DND-41 (cell line): ENCODE measurements at regions not wholly inside any gene's neighbourhood (a gene's known extent, or its start where the extent isn't known, plus 50 kb on each side); places are given as distances from the start of the nearest gene placed in this dataset.

Experiments
- EZH2 ChIP-seq: IDR thresholded peaks from 3 replicates; pipeline ENCODE4 v1.6.1; 2012; ENCODE audit warnings: borderline replicate concordance, low read depth, mild to moderate bottlenecking, moderate library complexity, low read length, inconsistent platforms; ENCODE audit not compliant: severe bottlenecking
- TF ChIP-seq, protein P1 (sequence below): IDR thresholded peaks from 2 replicates; pipeline ENCODE4 v1.5.1; 2012; ENCODE audit warnings: borderline replicate concordance, low read length, moderate library complexity, mild to moderate bottlenecking; ENCODE audit not compliant: poor library complexity, severe bottlenecking; ENCODE audit errors: extremely low read depth

DNA sequence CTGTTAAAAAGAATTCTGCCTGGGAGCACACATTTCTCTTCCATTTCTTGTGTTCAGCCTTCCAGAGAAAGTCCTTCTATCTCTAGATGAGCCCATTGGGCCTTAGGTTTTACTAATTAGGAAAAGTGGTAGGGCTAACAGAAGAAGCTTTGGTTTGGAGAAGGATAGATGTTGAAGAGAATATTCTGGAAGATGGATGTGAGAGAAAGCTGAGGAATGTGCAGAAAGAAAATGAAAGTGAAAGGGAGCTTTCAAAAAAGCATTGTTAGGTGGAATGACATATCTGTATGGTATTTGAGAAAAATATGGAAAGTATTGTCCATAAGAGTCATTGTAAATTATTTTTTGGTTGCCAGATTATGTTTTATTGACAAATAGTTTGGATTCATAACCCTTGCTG, 474.8 kb upstream of the SLIT2 start:
- TF ChIP-seq, protein P1, sequence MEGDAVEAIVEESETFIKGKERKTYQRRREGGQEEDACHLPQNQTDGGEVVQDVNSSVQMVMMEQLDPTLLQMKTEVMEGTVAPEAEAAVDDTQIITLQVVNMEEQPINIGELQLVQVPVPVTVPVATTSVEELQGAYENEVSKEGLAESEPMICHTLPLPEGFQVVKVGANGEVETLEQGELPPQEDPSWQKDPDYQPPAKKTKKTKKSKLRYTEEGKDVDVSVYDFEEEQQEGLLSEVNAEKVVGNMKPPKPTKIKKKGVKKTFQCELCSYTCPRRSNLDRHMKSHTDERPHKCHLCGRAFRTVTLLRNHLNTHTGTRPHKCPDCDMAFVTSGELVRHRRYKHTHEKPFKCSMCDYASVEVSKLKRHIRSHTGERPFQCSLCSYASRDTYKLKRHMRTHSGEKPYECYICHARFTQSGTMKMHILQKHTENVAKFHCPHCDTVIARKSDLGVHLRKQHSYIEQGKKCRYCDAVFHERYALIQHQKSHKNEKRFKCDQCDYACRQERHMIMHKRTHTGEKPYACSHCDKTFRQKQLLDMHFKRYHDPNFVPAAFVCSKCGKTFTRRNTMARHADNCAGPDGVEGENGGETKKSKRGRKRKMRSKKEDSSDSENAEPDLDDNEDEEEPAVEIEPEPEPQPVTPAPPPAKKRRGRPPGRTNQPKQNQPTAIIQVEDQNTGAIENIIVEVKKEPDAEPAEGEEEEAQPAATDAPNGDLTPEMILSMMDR = no peak
- no peak for TF ChIP-seq EZH2
